GM10266 (cell line): ENCODE measurements at regions not wholly inside any gene's neighbourhood (a gene's known extent, or its start where the extent isn't known, plus 50 kb on each side); places are given as distances from the start of the nearest gene placed in this dataset.

Experiments
- DNase-seq: peaks from one replicate; pipeline ENCODE4 v3.0.0; 2012; ENCODE audit errors: extremely low spot score
- TF ChIP-seq, protein P1 (sequence below): IDR thresholded peaks from 2 replicates; pipeline ENCODE4 v1.5.1; 2012; ENCODE audit warnings: mild to moderate bottlenecking, low read depth; ENCODE audit not compliant: control insufficient read depth, insufficient read depth; ENCODE audit errors: missing control alignments

DNA sequence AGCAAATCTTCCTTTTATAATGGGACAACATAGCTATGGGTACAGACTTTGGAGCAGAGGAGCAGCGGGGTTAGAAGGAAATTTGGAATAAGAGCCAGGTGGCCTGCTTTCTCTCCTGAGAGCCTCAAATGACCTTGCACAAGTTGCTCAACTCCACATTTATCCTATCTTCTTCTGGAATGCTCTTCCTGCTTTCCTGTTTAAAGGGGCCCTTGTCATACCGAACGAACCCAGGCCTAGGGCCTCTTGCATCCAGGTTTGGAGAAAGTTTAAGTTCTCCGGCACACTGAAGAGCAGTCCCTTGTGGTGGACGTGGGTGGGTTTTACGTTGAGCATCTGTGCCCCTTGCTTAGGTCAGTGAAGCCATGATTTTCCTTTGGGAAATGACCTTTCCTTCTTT lies 197.9 kb upstream of the NR3C1 start:
- DNase-seq, result no peak

DNA sequence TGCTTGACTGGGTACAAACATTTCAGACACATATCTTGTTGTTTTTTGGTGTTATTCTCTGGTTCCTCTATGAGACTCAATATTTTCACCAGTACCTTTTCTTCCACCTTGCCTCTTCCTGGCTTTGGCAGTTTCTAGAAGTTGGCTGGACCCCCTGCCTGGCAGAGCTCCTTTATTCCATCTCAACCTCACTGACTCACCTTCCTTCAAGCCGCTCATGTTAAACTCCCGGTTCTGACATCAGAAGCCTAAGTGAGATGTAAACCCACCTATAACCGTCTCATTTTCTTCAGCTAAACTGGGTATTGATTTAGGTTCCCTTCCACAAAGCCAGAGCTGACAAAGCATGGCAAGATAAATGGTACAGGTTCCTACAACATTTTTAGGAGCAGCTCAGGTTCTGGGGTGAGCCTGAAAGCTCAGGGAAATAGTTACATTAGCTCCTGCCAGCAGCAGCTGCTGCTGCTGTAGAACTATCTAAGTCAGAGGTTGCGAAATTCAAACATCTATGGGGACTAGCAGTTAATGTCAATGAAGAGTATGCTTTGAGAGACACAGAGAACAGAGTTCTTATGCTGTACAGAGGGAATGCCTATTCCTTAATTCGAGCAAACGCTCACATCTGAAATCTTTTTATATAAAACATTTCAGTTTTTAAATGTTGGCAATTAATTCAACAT lies 197.1 kb upstream of the NR3C1 start:
- TF ChIP-seq, protein P1, sequence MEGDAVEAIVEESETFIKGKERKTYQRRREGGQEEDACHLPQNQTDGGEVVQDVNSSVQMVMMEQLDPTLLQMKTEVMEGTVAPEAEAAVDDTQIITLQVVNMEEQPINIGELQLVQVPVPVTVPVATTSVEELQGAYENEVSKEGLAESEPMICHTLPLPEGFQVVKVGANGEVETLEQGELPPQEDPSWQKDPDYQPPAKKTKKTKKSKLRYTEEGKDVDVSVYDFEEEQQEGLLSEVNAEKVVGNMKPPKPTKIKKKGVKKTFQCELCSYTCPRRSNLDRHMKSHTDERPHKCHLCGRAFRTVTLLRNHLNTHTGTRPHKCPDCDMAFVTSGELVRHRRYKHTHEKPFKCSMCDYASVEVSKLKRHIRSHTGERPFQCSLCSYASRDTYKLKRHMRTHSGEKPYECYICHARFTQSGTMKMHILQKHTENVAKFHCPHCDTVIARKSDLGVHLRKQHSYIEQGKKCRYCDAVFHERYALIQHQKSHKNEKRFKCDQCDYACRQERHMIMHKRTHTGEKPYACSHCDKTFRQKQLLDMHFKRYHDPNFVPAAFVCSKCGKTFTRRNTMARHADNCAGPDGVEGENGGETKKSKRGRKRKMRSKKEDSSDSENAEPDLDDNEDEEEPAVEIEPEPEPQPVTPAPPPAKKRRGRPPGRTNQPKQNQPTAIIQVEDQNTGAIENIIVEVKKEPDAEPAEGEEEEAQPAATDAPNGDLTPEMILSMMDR, result no peak
- no peak for DNase-seq

More for the DNA sequence above, 197.9 kb upstream of the NR3C1 start:
- TF ChIP-seq, protein P1, result no peak

DNA sequence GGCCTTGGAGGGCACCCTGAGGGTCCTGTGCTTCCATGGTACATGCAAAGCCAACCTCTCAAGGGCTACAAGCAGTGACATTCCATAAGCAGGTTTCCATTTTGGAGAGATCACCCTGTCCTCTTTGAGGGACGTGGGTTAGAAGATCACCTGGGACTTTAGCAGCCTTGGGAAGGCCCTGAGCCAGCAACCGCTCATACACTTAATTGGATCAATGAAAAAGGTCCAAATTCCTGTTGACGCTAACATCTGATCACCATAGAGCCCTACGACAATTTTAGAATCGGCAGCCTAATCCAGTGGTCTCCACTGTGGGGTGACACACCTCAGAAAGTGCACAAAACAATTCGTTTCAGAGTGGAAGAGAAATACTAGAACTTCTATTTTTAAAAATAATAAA lies 196.0 kb upstream of the NR3C1 start:
- no peak for DNase-seq
- TF ChIP-seq, protein P1, result no peak

DNA sequence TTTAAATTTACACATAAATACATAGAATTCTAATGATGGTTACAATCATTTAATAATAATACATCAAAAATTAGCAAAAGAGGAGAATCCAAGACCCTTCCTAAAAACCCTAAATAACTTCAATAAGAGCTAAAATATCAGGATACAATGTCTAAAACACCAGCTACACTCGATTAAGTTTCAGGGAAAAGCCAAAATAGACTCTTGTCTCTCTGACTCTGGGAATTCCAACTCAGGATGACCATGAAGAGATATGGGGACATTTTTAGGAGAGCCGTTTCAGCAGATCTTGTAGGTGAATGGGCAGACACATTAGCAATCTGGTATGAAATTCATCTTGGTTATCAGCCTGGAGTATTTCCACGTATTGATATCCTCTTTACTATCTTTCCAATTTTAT lies 193.3 kb upstream of the NR3C1 start:
- TF ChIP-seq, protein P1, result no peak
- no peak for DNase-seq

DNA sequence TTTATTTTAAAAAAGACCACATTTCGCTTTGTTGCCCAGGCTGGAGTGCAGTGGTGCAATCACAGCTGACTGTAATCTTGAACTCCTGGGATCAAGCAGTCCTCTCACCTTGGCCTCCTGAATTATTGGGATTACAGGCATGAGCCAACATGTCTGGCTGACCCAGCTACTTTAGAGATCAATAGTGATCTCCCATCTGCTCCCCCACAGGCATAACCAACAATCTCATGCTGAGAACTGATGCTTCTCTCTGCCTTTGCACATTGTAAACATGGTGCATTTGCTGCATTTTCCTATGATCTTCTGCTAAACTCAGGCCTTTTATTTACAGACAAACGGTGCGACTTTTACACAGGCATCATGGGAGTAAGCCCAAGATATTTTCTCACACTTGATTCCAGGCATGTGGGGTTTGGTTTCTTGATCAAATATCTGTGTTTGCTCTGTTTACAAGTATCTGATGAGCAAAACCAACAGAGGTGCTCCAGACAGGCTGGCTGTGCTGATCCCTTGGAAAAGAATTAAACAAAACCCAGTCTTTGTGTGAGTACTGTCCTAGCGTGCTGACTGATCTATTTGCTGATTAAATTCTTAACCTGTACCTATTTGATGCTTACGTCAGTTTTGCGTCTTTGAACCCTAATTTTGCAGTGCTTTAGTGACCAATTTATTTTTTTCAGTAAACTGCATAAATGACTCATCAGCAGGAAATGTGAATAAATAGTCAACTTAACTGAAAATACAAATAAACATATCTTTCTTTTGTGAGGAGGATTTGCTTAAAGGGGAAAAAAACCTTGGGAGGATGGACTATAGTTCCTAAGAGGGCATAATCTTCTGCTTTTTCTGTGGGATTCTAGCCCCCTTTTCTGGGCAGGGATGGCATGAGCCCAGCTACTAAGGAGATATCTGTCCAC lies 191.7 kb upstream of the NR3C1 start:
- TF ChIP-seq, protein P1, result no peak
- no peak for DNase-seq

DNA sequence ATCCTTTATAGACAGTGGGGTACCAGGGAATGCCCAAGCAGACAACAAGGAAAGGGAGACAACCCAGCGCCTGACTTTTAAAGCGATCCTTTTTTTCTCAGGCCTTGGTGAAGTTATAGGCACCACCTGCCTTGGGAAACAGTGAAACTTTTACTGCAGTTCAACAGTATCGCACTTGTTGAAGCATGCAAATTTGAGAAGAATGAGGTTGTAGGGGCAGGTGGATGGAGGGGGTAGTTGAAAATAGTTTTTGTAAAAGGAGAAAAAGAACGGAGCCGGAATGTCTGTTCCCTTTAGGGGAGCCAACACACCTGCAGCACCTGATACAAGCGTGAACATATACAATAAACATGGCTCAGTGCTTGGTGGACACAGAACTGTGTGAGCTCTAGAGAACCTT lies 190.2 kb upstream of the NR3C1 start:
- no peak for DNase-seq

More for the DNA sequence above, 190.2 kb upstream of the NR3C1 start:
- TF ChIP-seq, protein P1, result no peak
